GM23338 (cell line): ENCODE measurements at regions not wholly inside any gene's neighbourhood (a gene's known extent, or its start where the extent isn't known, plus 50 kb on each side); places are given as distances from the start of the nearest gene placed in this dataset.

Source experiments
- ATAC-seq: fragments of 200-7000 bp; cut with Tn5 transposase; 3 replicates; pipeline ENCODE4 v1.9.1; 2020
- DNase-seq: peaks from one replicate; pipeline ENCODE4 v3.0.0-alpha.2; 2015; ENCODE audit warnings: low spot score
- H2AFZ ChIP-seq: fragments of 200-600 bp; sonication (generic); 2 replicates; pipeline ENCODE4 v1.8.0; 2016; ENCODE audit warnings: antibody characterized with exemption, mild to moderate bottlenecking, moderate library complexity
- H3F3A ChIP-seq: fragments of 200-600 bp; sonication (generic); replicated peaks from 2 replicates; pipeline ENCODE4 v1.8.0; 2017; ENCODE audit warnings: antibody characterized with exemption, mixed run types, low read depth
- H3K27ac ChIP-seq: fragments of 200-600 bp; sonication (generic); 2 replicates; pipeline ENCODE4 v1.6.1; 2016; ENCODE audit warnings: low read depth
- H3K27me3 ChIP-seq: fragments of 200-600 bp; sonication (generic); 2 replicates; pipeline ENCODE4 v1.8.0; 2016; ENCODE audit warnings: mild to moderate bottlenecking, mixed run types, moderate library complexity; ENCODE audit not compliant: insufficient read depth
- H3K36me3 ChIP-seq: fragments of 200-600 bp; sonication (generic); 2 replicates; pipeline ENCODE4 v1.8.0; 2016; ENCODE audit warnings: mild to moderate bottlenecking; ENCODE audit not compliant: insufficient read depth
- H3K4me1 ChIP-seq: fragments of 200-600 bp; sonication (generic); 2 replicates; pipeline ENCODE4 v1.8.0; 2016; ENCODE audit warnings: mild to moderate bottlenecking, moderate library complexity; ENCODE audit not compliant: insufficient read depth
- H3K4me2 ChIP-seq: fragments of 200-600 bp; sonication (generic); 2 replicates; pipeline ENCODE4 v1.7.1; 2017; ENCODE audit warnings: mixed run types
- H3K4me3 ChIP-seq: fragments of 200-600 bp; sonication (generic); 2 replicates; pipeline ENCODE4 v1.6.1; 2016; ENCODE audit warnings: mixed run types
- H3K79me2 ChIP-seq: fragments of 200-600 bp; sonication (generic); replicated peaks from 2 replicates; pipeline ENCODE4 v1.8.0; 2017; ENCODE audit warnings: mild to moderate bottlenecking; ENCODE audit not compliant: insufficient read depth
- H3K9me2 ChIP-seq: fragments of 200-600 bp; sonication (generic); 2 replicates; pipeline ENCODE4 v1.8.0; 2017; ENCODE audit not compliant: insufficient read depth
- H4K20me1 ChIP-seq: fragments of 200-600 bp; sonication (generic); replicated peaks from 2 replicates; pipeline ENCODE4 v1.8.0; 2017; ENCODE audit warnings: mild to moderate bottlenecking; ENCODE audit not compliant: insufficient read depth
- H3K27ac Mint-ChIP-seq: 2 replicates; pipeline ENCODE4 v1.8.0; 2020; ENCODE audit warnings: inconsistent platforms, mild to moderate bottlenecking, moderate library complexity, mixed read lengths
- H3K27me3 Mint-ChIP-seq: 3 replicates; pipeline ENCODE4 v1.8.0; 2022; ENCODE audit warnings: low read depth, mild to moderate bottlenecking, moderate library complexity, mixed read lengths, inconsistent platforms; ENCODE audit not compliant: insufficient read depth, poor library complexity
- H3K36me3 Mint-ChIP-seq: 3 replicates; pipeline ENCODE4 v1.8.0; 2021; ENCODE audit warnings: low read depth, mild to moderate bottlenecking, inconsistent platforms, moderate library complexity, mixed read lengths
- H3K4me1 Mint-ChIP-seq: 3 replicates; pipeline ENCODE4 v1.8.0; 2020; ENCODE audit warnings: mild to moderate bottlenecking, inconsistent platforms, mixed read lengths
- H3K4me3 Mint-ChIP-seq: 3 replicates; pipeline ENCODE4 v1.8.0; 2021; ENCODE audit warnings: moderate library complexity, mild to moderate bottlenecking, inconsistent platforms, mixed read lengths
- H3K9me3 Mint-ChIP-seq: 3 replicates; pipeline ENCODE4 v1.8.0; 2020; ENCODE audit warnings: moderate library complexity, mild to moderate bottlenecking, inconsistent platforms, mixed read lengths
- CREB1 ChIP-seq: fragments of 250-450 bp; sonication (Bioruptor Pico); IDR thresholded peaks from 2 replicates; pipeline ENCODE4 v1.5.0; 2020; ENCODE audit warnings: low read depth, mild to moderate bottlenecking, moderate library complexity
- CTCF ChIP-seq, 2 experiments: fragments of 200-600 bp in 1 of 2; sonication (generic) in 1 of 2; conservative IDR thresholded peaks; 2 replicates each; pipeline versions ENCODE4 v1.5.1 to v1.6.1; 2016 to 2017; ENCODE audit warnings: antibody characterized with exemption in 2 of 2, low read depth in 2 of 2, mild to moderate bottlenecking in 2 of 2, moderate library complexity in 1 of 2
- ETS1 ChIP-seq: IDR thresholded peaks from 2 replicates; pipeline ENCODE4 v1.6.1; 2016; ENCODE audit warnings: antibody characterized with exemption
- EZH2 ChIP-seq: fragments of 200-600 bp; sonication (generic); IDR thresholded peaks from one replicate; pipeline ENCODE4 v1.8.0; 2017; ENCODE audit warnings: antibody characterized with exemption, mild to moderate bottlenecking, low read depth; ENCODE audit not compliant: unreplicated experiment
- EZH2phosphoT487 ChIP-seq: fragments of 200-600 bp; sonication (generic); IDR thresholded peaks from one replicate; pipeline ENCODE4 v1.8.1; 2018; ENCODE audit warnings: antibody characterized with exemption; ENCODE audit not compliant: unreplicated experiment
- JUNB ChIP-seq: IDR thresholded peaks from one replicate; pipeline ENCODE4 v1.6.1; 2016; ENCODE audit warnings: antibody characterized with exemption; ENCODE audit not compliant: unreplicated experiment
- NANOG ChIP-seq: IDR thresholded peaks from 2 replicates; pipeline ENCODE4 v1.6.1; 2016; ENCODE audit warnings: antibody characterized with exemption, borderline replicate concordance
- POLR2AphosphoS5 ChIP-seq: IDR thresholded peaks from 2 replicates; pipeline ENCODE4 v1.6.1; 2016; ENCODE audit warnings: antibody characterized with exemption, low read depth
- REST ChIP-seq: IDR thresholded peaks from one replicate; pipeline ENCODE4 v1.6.1; 2018; ENCODE audit warnings: antibody characterized with exemption; ENCODE audit not compliant: unreplicated experiment
- STAT1 ChIP-seq: IDR thresholded peaks from one replicate; pipeline ENCODE4 v1.6.1; 2016; ENCODE audit warnings: antibody characterized with exemption; ENCODE audit not compliant: unreplicated experiment
- ZNF114 ChIP-seq: fragments of 250-450 bp; sonication (Bioruptor Pico); IDR thresholded peaks from 2 replicates; pipeline ENCODE4 v1.5.0; 2020; ENCODE audit warnings: mild to moderate bottlenecking, moderate library complexity
- ZNF331 ChIP-seq: fragments of 250-450 bp; sonication (Bioruptor Pico); IDR thresholded peaks from 2 replicates; pipeline ENCODE4 v1.5.0; 2020; ENCODE audit warnings: low read depth, mild to moderate bottlenecking, moderate library complexity
- ZNF462 ChIP-seq: fragments of 250-450 bp; sonication (Bioruptor Pico); IDR thresholded peaks from 2 replicates; pipeline ENCODE4 v1.5.0; 2020; ENCODE audit warnings: mild to moderate bottlenecking, moderate library complexity

- peaks cover 16% of the 10 kb centered on the region for H3K9me2 ChIP-seq
- H3K79me2 ChIP-seq = no peaks in the 10 kb centered on the region
- peaks cover 12% of the 10 kb centered on the region; the same call in 2 of the 3 replicates for H3K4me1 Mint-ChIP-seq
- H3K4me1 ChIP-seq = peaks cover 12% of the 10 kb centered on the region
- no peak for DNase-seq
- H2AFZ ChIP-seq = no peak overlapping the region
- H3K9me3 Mint-ChIP-seq = no peaks in the 10 kb centered on the region
- ATAC-seq = no peak
- H4K20me1 ChIP-seq = no peaks in the 10 kb centered on the region
- no peak overlapping the region for H3K4me3 ChIP-seq
- H3K36me3 Mint-ChIP-seq = no peaks in the 10 kb centered on the region; the same call in 2 of the 3 replicates
- no peak overlapping the region for H3K4me2 ChIP-seq
- no peaks in the 10 kb centered on the region for H3K27me3 ChIP-seq
- H3K27ac ChIP-seq = no peak overlapping the region
- no peak overlapping the region for H3K27ac Mint-ChIP-seq
- H3F3A ChIP-seq = no peaks in the 10 kb centered on the region
- H3K4me3 Mint-ChIP-seq = no peak overlapping the region
- TF ChIP-seq ZNF114 (CRISPR knock-in tag) (no peak), JUNB (no peak), CTCF (conservative IDR thresholded peaks at IDR 0.05; ENCODE audit: low read depth in 2 of 2) (no peak), STAT1 (no peak), REST (no peak), ZNF331 (no peak), ZNF462 (CRISPR knock-in tag) (no peak), EZH2 (no peak), EZH2phosphoT487 (no peak), POLR2AphosphoS5 (no peak), ETS1 (no peak), NANOG (no peak), CREB1 (CRISPR knock-in tag) (no peak)
- no peaks in the 10 kb centered on the region for H3K27me3 Mint-ChIP-seq
- no peaks in the 10 kb centered on the region for H3K36me3 ChIP-seq
Measured at GRCh38 chr2:12302140-12302539, 414.6 kb upstream of the TRIB2 start.
